Trophoblast cell (in vitro differentiated cells and primary cell): ENCODE measurements at regions not wholly inside any gene's neighbourhood (a gene's known extent, or its start where the extent isn't known, plus 50 kb on each side); places are given as distances from the start of the nearest gene placed in this dataset.
A peak's percentile ranks its signal among the peaks of the same experiment; 100 is the strongest.

Experiments used
- DNase-seq, 2 donors: peaks; one replicate each; pipeline ENCODE4 v3.0.0-alpha.2; 2016
- H2AFZ ChIP-seq: 2 replicates; pipeline ENCODE4 v1.6.1; 2013; ENCODE audit warnings: low read length, moderate library complexity, mild to moderate bottlenecking; ENCODE audit not compliant: insufficient read depth, poor library complexity
- H2AK5ac ChIP-seq: 2 replicates; pipeline ENCODE4 v1.6.1; 2013; ENCODE audit warnings: mild to moderate bottlenecking, low read length
- H2BK120ac ChIP-seq: 2 replicates; pipeline ENCODE4 v1.6.1; 2013; ENCODE audit warnings: low read length, mild to moderate bottlenecking, moderate library complexity; ENCODE audit not compliant: insufficient read depth, poor library complexity
- H2BK12ac ChIP-seq: 2 replicates; pipeline ENCODE4 v1.6.1; 2013; ENCODE audit warnings: mild to moderate bottlenecking, low read length, moderate library complexity
- H2BK5ac ChIP-seq: 2 replicates; pipeline ENCODE4 v1.6.1; 2013; ENCODE audit warnings: low read length, low read depth, moderate library complexity, mild to moderate bottlenecking; ENCODE audit not compliant: poor library complexity
- H3K14ac ChIP-seq: 2 replicates; pipeline ENCODE4 v1.6.1; 2013; ENCODE audit warnings: mild to moderate bottlenecking, low read length
- H3K18ac ChIP-seq: 2 replicates; pipeline ENCODE4 v1.6.1; 2013; ENCODE audit warnings: mild to moderate bottlenecking, low read length
- H3K23ac ChIP-seq: 2 replicates; pipeline ENCODE4 v1.6.1; 2013; ENCODE audit warnings: low read length
- H3K27ac ChIP-seq: 2 replicates; pipeline ENCODE4 v1.5.1; 2013; ENCODE audit warnings: low read depth, mild to moderate bottlenecking, inconsistent platforms, low read length, moderate library complexity
- H3K27me3 ChIP-seq: 2 replicates; pipeline ENCODE4 v1.6.1; 2013; ENCODE audit warnings: inconsistent platforms, mild to moderate bottlenecking, low read length, moderate library complexity; ENCODE audit not compliant: insufficient read depth
- H3K36me3 ChIP-seq, 2 experiments: 1 replicate in 1 of 2; 2 replicates in 1 of 2; pipeline ENCODE4 v1.6.1; 2013; ENCODE audit warnings: low read length in 2 of 2, mild to moderate bottlenecking in 2 of 2, moderate library complexity in 1 of 2; ENCODE audit not compliant: insufficient read depth in 2 of 2, control insufficient read depth in 1 of 2
- H3K4ac ChIP-seq: 2 replicates; pipeline ENCODE4 v1.6.1; 2013; ENCODE audit warnings: low read depth, mild to moderate bottlenecking, low read length, moderate library complexity
- H3K4me1 ChIP-seq, 2 experiments: 1 replicate in 1 of 2; 2 replicates in 1 of 2; pipeline ENCODE4 v1.6.1; 2013; ENCODE audit warnings: low read length in 2 of 2, mild to moderate bottlenecking in 2 of 2, moderate library complexity in 1 of 2; ENCODE audit not compliant: insufficient read depth in 2 of 2, control insufficient read depth in 1 of 2
- H3K4me2 ChIP-seq: 2 replicates; pipeline ENCODE4 v1.6.1; 2013; ENCODE audit warnings: inconsistent platforms, mild to moderate bottlenecking, low read length, moderate library complexity
- H3K4me3 ChIP-seq: 2 replicates; pipeline ENCODE4 v1.5.1; 2013; ENCODE audit warnings: mild to moderate bottlenecking, low read depth, low read length, inconsistent platforms
- H3K79me1 ChIP-seq: one replicate; pipeline ENCODE4 v1.6.1; 2013; ENCODE audit warnings: low read length
- H3K79me2 ChIP-seq: 2 replicates; pipeline ENCODE4 v1.6.1; 2013; ENCODE audit warnings: low read length, mild to moderate bottlenecking; ENCODE audit not compliant: control insufficient read depth, insufficient read depth, poor library complexity
- H3K9ac ChIP-seq: 2 replicates; pipeline ENCODE4 v1.6.1; 2013; ENCODE audit warnings: mild to moderate bottlenecking, low read length
- H3K9me3 ChIP-seq: 2 replicates; pipeline ENCODE4 v1.6.1; 2013; ENCODE audit warnings: low read depth, mild to moderate bottlenecking, control low read depth, inconsistent platforms, low read length; ENCODE audit not compliant: insufficient read depth
- H4K12ac ChIP-seq: 2 replicates; pipeline ENCODE4 v1.6.1; 2013; ENCODE audit warnings: low read depth, mild to moderate bottlenecking, low read length, moderate library complexity
- H4K8ac ChIP-seq: 2 replicates; pipeline ENCODE4 v1.6.1; 2013; ENCODE audit warnings: low read depth, mild to moderate bottlenecking, low read length, moderate library complexity
- H4K91ac ChIP-seq: one replicate; pipeline ENCODE4 v1.6.1; 2013; ENCODE audit warnings: low read depth, mild to moderate bottlenecking, low read length, moderate library complexity
- WGBS: extraction: QIAGEN DNeasy Blood & Tissue Kit; methylation state at CpG from one replicate; pipeline ENCODE4 v1.1.7; 2013; ENCODE audit warnings: missing lambda C conversion rate; ENCODE audit not compliant: insufficient read length, insufficient coverage; ENCODE audit errors: extremely low coverage; 5-methylcytosine and 5-hydroxymethylcytosine counted together

- DNase-seq: no peak
Observed at GRCh38 chr9:71363286-71363961, 242.0 kb upstream of the TRPM3 start.

GRCh38 chr9:71361357-71361756 lies 239.9 kb upstream of the TRPM3 start:
- H2BK12ac ChIP-seq: no peak overlapping the region
- H4K91ac ChIP-seq: no peak overlapping the region
- no peak overlapping the region for H3K23ac ChIP-seq
- no peak overlapping the region for H3K4ac ChIP-seq
- no peak for DNase-seq
- no peaks in the 10 kb centered on the region for H3K79me2 ChIP-seq
- no peak overlapping the region for H3K27ac ChIP-seq
- WGBS: no CpG with 5 or more reads among the region's 2 CpGs
- H2AFZ ChIP-seq: no peak overlapping the region
- no peak overlapping the region for H2BK5ac ChIP-seq
- no peak overlapping the region for H2AK5ac ChIP-seq
- H3K79me1 ChIP-seq: no peaks in the 10 kb centered on the region
- no peak overlapping the region for H3K18ac ChIP-seq
- no peak overlapping the region for H3K14ac ChIP-seq
- no peaks in the 10 kb centered on the region for H3K4me1 ChIP-seq
- no peak overlapping the region for H3K4me2 ChIP-seq
- H3K9me3 ChIP-seq: no peaks in the 10 kb centered on the region
- H3K36me3 ChIP-seq: no peaks in the 10 kb centered on the region
- H3K27me3 ChIP-seq: no peaks in the 10 kb centered on the region
- no peak overlapping the region for H2BK120ac ChIP-seq
- no peak overlapping the region for H3K4me3 ChIP-seq
- no peak overlapping the region for H4K12ac ChIP-seq
- no peak overlapping the region for H3K9ac ChIP-seq
- H4K8ac ChIP-seq: no peak overlapping the region

More at GRCh38 chr9:71363286-71363961, 242.0 kb upstream of the TRPM3 start:
- no peak overlapping the region for H3K4me2 ChIP-seq
- H2AFZ ChIP-seq: no peak overlapping the region
- H2AK5ac ChIP-seq: no peak overlapping the region
- WGBS: no CpG with 5 or more reads among the region's 4 CpGs
- no peak overlapping the region for H4K91ac ChIP-seq
- no peak overlapping the region for H4K12ac ChIP-seq
- H2BK5ac ChIP-seq: no peak overlapping the region
- no peak overlapping the region for H4K8ac ChIP-seq
- H3K79me1 ChIP-seq: no peaks in the 10 kb centered on the region
- no peak overlapping the region for H3K4ac ChIP-seq
- H3K27me3 ChIP-seq: no peaks in the 10 kb centered on the region
- no peak overlapping the region for H3K9ac ChIP-seq
- no peaks in the 10 kb centered on the region for H3K36me3 ChIP-seq
- no peak overlapping the region for H3K4me3 ChIP-seq
- no peak overlapping the region for H2BK12ac ChIP-seq
- H2BK120ac ChIP-seq: no peak overlapping the region
- H3K14ac ChIP-seq: no peak overlapping the region
- no peak overlapping the region for H3K23ac ChIP-seq
- no peaks in the 10 kb centered on the region for H3K79me2 ChIP-seq
- H3K27ac ChIP-seq: no peak overlapping the region
- H3K4me1 ChIP-seq: no peaks in the 10 kb centered on the region
- no peaks in the 10 kb centered on the region for H3K9me3 ChIP-seq
- no peak overlapping the region for H3K18ac ChIP-seq

GRCh38 chr9:71357346-71357745 lies 235.9 kb upstream of the TRPM3 start:
- H3K4ac ChIP-seq: no peak overlapping the region
- H4K91ac ChIP-seq: no peak overlapping the region
- H2BK5ac ChIP-seq: no peak overlapping the region
- H3K27ac ChIP-seq: no peak overlapping the region
- H3K4me3 ChIP-seq: no peak overlapping the region
- no peak overlapping the region for H2BK120ac ChIP-seq
- H3K23ac ChIP-seq: no peak overlapping the region
- H4K8ac ChIP-seq: no peak overlapping the region
- H4K12ac ChIP-seq: no peak overlapping the region
- no peaks in the 10 kb centered on the region for H3K4me1 ChIP-seq
- no peaks in the 10 kb centered on the region for H3K79me2 ChIP-seq
- WGBS: no CpG with 5 or more reads among the region's 4 CpGs
- H3K9me3 ChIP-seq: no peaks in the 10 kb centered on the region
- H3K14ac ChIP-seq: no peak overlapping the region
- no peaks in the 10 kb centered on the region for H3K36me3 ChIP-seq
- H3K18ac ChIP-seq: no peak overlapping the region
- H3K9ac ChIP-seq: no peak overlapping the region
- no peak overlapping the region for H2BK12ac ChIP-seq
- H3K79me1 ChIP-seq: no peaks in the 10 kb centered on the region
- no peak overlapping the region for H2AK5ac ChIP-seq
- no peak for DNase-seq
- H3K4me2 ChIP-seq: no peak overlapping the region
- H3K27me3 ChIP-seq: no peaks in the 10 kb centered on the region
- no peak overlapping the region for H2AFZ ChIP-seq

GRCh38 chr9:71355884-71356283 lies 234.5 kb upstream of the TRPM3 start:
- H3K9me3 ChIP-seq: no peaks in the 10 kb centered on the region
- no peak overlapping the region for H3K18ac ChIP-seq
- no peaks in the 10 kb centered on the region for H3K4me1 ChIP-seq
- H3K23ac ChIP-seq: no peak overlapping the region
- WGBS: no CpG with 5 or more reads among the region's 4 CpGs
- H3K36me3 ChIP-seq: no peaks in the 10 kb centered on the region
- H3K27me3 ChIP-seq: no peaks in the 10 kb centered on the region
- no peak overlapping the region for H3K14ac ChIP-seq
- peak; percentile 4 to 37 for DNase-seq
- no peaks in the 10 kb centered on the region for H3K79me2 ChIP-seq
- no peak overlapping the region for H4K91ac ChIP-seq
- H2BK120ac ChIP-seq: no peak overlapping the region
- H3K4ac ChIP-seq: no peak overlapping the region
- no peak overlapping the region for H3K4me3 ChIP-seq
- no peak overlapping the region for H3K27ac ChIP-seq
- no peak overlapping the region for H2BK5ac ChIP-seq
- H2BK12ac ChIP-seq: no peak overlapping the region
- H4K12ac ChIP-seq: no peak overlapping the region
- no peak overlapping the region for H2AFZ ChIP-seq
- no peak overlapping the region for H4K8ac ChIP-seq
- H3K79me1 ChIP-seq: no peaks in the 10 kb centered on the region
- no peak overlapping the region for H2AK5ac ChIP-seq
- H3K9ac ChIP-seq: no peak overlapping the region
- H3K4me2 ChIP-seq: no peak overlapping the region
